Chondrocyte (in vitro differentiated cells): ENCODE measurements at regions not wholly inside any gene's neighbourhood (a gene's known extent, or its start where the extent isn't known, plus 50 kb on each side); places are given as distances from the start of the nearest gene placed in this dataset.

Experiments used
- DNase-seq: peaks from one replicate; pipeline ENCODE4 v3.0.0; 2021; ENCODE audit warnings: mixed read lengths, low spot score
- H3K27ac Mint-ChIP-seq: one replicate; pipeline ENCODE4 v1.8.0; 2021; ENCODE audit warnings: mild to moderate bottlenecking, moderate library complexity, mixed read lengths; ENCODE audit not compliant: unreplicated experiment
- H3K27me3 Mint-ChIP-seq: 2 replicates; pipeline ENCODE4 v1.8.0; 2021; ENCODE audit warnings: low read depth, mixed read lengths
- H3K36me3 Mint-ChIP-seq: 2 replicates; pipeline ENCODE4 v1.8.0; 2021; ENCODE audit warnings: low read depth, mixed read lengths
- H3K4me1 Mint-ChIP-seq: 2 replicates; pipeline ENCODE4 v1.8.0; 2021; ENCODE audit warnings: low read depth, mild to moderate bottlenecking, mixed read lengths
- H3K4me3 Mint-ChIP-seq: one replicate; pipeline ENCODE4 v1.8.0; 2021; ENCODE audit warnings: mild to moderate bottlenecking, moderate library complexity, mixed read lengths; ENCODE audit not compliant: unreplicated experiment
- H3K9me3 Mint-ChIP-seq: 2 replicates; pipeline ENCODE4 v1.8.0; 2021; ENCODE audit warnings: low read depth, mixed read lengths
- CTCF ChIP-seq: fragments of 200-600 bp; sonication (generic); IDR thresholded peaks from 2 replicates; pipeline ENCODE4 v1.5.0; 2021; ENCODE audit warnings: antibody characterized with exemption, mild to moderate bottlenecking, moderate library complexity

- peak; percentile 66 for DNase-seq
- Mint-ChIP-seq H3K4me1 (peaks cover 15% of the 10 kb centered on the region), H3K27ac (no peak overlapping the region), H3K4me3 (no peak overlapping the region), H3K9me3 (no peaks in the 10 kb centered on the region), H3K27me3 (no peaks in the 10 kb centered on the region), H3K36me3 (no peaks in the 10 kb centered on the region)
- TF ChIP-seq CTCF = no peak
These were observed 267.1 kb downstream of the GADD45G start for GRCh38 chr9:89871871-89872331.

- Mint-ChIP-seq H3K4me1 (peaks cover 15% of the 10 kb centered on the region), H3K27ac (no peak overlapping the region), H3K4me3 (no peak overlapping the region), H3K9me3 (no peaks in the 10 kb centered on the region), H3K36me3 (no peaks in the 10 kb centered on the region), H3K27me3 (no peaks in the 10 kb centered on the region)
- DNase-seq = peak; percentile 33
- no peak for TF ChIP-seq CTCF
These were observed 267.7 kb downstream of the GADD45G start for GRCh38 chr9:89872426-89872912.

DNA sequence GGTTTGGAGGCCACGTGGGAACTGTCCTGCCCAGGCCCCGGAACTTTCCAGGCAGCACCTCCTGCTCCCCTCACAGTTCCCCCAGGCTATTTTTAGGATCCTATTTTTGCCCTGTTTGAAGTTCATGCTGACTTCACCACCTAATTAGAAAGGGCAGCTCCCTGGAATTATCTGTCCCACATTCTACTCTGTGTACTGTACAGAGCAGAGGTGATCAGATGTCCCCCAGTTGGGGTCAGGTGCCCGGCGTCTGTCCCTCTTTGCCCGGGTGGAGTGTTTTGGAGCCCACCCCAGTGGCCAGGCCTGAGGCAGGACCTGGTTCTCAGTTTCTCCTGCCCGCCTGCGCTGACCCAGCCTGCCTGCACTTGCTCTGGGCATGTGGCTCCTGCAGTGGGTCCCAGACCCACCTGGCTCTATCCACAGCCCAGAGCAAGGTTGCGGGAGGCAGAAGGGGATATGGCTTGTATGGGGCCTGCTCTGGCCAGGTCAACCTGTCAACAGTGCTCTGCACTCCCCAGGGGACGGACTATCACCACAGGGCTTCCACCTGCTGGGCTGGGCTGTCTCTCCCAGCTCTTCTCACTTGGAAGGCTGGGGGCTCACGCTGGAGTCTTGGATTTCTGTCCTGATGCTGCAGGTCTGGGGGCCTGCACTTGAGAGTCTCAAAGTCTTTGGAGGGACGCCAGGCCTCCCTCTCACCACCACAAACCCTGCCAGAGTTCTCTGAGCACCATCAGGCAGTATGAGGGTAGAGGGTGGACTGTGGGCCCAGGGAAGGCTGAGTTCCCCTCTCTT, 268.3 kb downstream of the GADD45G start:
- TF ChIP-seq CTCF = no peak
- Mint-ChIP-seq H3K9me3 (no peaks in the 10 kb centered on the region), H3K27ac (no peak overlapping the region), H3K27me3 (no peaks in the 10 kb centered on the region), H3K4me1 (peaks cover 18% of the 10 kb centered on the region), H3K36me3 (no peaks in the 10 kb centered on the region), H3K4me3 (no peak overlapping the region)
- peak; percentile 81 for DNase-seq

GRCh38 chr9:89873801-89874200, 269.0 kb downstream of the GADD45G start:
- Mint-ChIP-seq H3K27ac (no peak overlapping the region), H3K27me3 (no peaks in the 10 kb centered on the region), H3K9me3 (no peaks in the 10 kb centered on the region), H3K4me1 (peaks cover 25% of the 10 kb centered on the region), H3K4me3 (no peak overlapping the region), H3K36me3 (no peaks in the 10 kb centered on the region)
- DNase-seq = peak; percentile 59
- TF ChIP-seq CTCF = no peak

DNA sequence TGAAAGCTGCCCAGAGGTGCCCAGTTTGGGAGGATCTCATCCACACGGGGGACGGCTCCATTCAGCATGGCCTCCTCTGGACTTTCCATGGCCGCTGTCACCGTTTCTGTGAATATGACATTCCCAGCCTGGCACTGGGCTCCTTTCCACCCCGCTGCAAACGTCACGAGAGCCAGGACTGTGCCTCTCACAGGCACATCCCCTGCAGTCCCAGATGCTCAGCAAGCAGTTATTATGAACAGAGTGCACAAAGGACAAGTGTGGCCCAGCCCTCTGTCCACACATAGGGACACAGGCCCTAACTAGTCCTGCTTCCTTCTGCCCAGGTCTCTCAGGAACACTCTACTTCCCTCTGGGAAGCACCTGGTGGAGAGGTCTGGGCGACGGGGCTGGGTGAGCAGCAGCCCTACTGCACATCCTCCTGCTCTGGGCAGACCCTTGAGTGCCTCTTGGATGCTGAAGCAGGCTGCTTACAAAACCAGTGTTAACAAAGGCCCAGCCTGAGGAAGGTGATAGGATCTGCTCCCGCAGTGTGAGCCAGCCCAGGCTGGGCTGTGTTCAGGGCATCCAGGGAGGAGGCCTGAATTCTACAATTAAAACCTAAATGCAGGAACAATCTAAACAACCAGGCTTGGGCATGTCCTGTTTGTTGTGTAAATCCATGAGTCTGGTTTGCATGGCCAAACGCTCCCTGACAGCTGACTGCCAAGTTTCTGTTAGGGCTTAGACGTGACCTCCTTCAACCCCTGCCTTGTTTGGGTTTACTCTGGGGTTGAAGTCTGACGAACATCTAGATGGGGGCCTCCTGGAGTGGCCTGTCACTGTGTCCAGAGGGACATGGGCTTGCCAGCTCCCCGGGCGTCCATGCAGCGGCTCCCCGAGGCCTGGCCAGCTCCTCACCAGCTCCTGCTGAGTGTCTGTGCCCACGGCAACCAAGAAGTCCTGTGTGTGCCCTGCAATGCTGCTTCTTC, 269.8 kb downstream of the GADD45G start:
- TF ChIP-seq CTCF = no peak
- Mint-ChIP-seq H3K36me3 (no peaks in the 10 kb centered on the region), H3K4me1 (peaks cover 34% of the 10 kb centered on the region), H3K27ac (peak overlapping the region; percentile 34), H3K4me3 (no peak overlapping the region), H3K9me3 (no peaks in the 10 kb centered on the region), H3K27me3 (no peaks in the 10 kb centered on the region)
- peak; percentile 65 for DNase-seq
